ENCODE measurements at regions not wholly inside any gene's neighbourhood (a gene's known extent, or its start where the extent isn't known, plus 50 kb on each side); places are given as distances from the start of the nearest gene placed in this dataset.
A peak's percentile ranks its signal among the peaks of the same experiment; 100 is the strongest.

DNA sequence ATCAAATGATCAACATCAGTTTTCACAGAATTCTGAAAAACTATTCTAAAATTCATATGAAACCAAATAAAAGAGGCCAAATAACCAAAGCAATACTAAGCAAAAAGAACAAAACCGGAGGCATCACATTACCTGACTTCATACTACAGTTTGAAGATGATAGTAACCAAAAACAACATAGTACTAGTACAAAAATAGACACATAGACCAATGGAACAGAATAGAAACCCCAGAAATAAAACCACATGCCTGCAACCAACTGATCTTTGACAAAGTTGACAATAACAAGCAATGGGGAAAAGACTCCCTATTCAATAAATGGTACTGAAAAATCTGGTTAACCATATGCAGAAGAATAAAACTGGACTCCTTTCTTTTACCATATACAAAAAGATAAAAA is 75.7 kb upstream of the FXR1 start:
- TF ChIP-seq, protein P1, sequence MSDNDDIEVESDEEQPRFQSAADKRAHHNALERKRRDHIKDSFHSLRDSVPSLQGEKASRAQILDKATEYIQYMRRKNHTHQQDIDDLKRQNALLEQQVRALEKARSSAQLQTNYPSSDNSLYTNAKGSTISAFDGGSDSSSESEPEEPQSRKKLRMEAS (IDR thresholded peaks at IDR 0.05; ENCODE audit: low read depth, low read length): no peak
- TF ChIP-seq POLR2A (IDR thresholded peaks at IDR 0.05; ENCODE audit: extremely low read depth, insufficient read length) (no peak), MYC (IDR thresholded peaks at IDR 0.05; ENCODE audit: low read depth, low read length) (no peak)
- TF ChIP-seq, protein P2, sequence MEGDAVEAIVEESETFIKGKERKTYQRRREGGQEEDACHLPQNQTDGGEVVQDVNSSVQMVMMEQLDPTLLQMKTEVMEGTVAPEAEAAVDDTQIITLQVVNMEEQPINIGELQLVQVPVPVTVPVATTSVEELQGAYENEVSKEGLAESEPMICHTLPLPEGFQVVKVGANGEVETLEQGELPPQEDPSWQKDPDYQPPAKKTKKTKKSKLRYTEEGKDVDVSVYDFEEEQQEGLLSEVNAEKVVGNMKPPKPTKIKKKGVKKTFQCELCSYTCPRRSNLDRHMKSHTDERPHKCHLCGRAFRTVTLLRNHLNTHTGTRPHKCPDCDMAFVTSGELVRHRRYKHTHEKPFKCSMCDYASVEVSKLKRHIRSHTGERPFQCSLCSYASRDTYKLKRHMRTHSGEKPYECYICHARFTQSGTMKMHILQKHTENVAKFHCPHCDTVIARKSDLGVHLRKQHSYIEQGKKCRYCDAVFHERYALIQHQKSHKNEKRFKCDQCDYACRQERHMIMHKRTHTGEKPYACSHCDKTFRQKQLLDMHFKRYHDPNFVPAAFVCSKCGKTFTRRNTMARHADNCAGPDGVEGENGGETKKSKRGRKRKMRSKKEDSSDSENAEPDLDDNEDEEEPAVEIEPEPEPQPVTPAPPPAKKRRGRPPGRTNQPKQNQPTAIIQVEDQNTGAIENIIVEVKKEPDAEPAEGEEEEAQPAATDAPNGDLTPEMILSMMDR (IDR thresholded peaks at IDR 0.05; ENCODE audit: low read depth, low read length): no peak
- no peak for DNase-seq (ENCODE audit: low read depth)
- H3K4me3 ChIP-seq (ENCODE audit: low read depth, low read length): no peak overlapping the region

DNA sequence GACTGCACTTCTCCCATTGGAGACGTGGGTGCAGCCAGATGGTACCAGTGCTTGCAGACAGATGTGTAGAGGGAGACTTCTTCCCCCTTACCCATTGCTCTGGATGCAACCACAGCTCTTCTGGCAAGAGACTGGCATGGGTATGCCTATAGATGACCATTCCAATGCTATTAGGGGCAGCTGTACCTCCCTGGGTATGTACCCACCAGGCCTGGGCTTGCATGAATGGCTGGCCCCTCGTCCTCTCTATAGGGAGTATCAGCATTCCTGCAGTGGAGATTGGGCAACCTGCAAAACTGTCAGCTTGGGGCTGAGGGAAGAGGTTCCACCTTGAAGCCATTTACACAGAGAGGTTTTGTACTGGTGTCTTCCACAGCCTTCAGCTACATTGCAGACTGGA is 57.6 kb upstream of the FXR1 start:
- DNase-seq (ENCODE audit: low read depth): no peak
- no peak overlapping the region for H3K4me3 ChIP-seq (ENCODE audit: low read depth, low read length)
- TF ChIP-seq, protein P2 (IDR thresholded peaks at IDR 0.05; ENCODE audit: low read depth, low read length): no peak
- TF ChIP-seq POLR2A (IDR thresholded peaks at IDR 0.05; ENCODE audit: extremely low read depth, insufficient read length): no peak
- TF ChIP-seq, protein P1 (IDR thresholded peaks at IDR 0.05; ENCODE audit: low read depth, low read length): no peak

DNA sequence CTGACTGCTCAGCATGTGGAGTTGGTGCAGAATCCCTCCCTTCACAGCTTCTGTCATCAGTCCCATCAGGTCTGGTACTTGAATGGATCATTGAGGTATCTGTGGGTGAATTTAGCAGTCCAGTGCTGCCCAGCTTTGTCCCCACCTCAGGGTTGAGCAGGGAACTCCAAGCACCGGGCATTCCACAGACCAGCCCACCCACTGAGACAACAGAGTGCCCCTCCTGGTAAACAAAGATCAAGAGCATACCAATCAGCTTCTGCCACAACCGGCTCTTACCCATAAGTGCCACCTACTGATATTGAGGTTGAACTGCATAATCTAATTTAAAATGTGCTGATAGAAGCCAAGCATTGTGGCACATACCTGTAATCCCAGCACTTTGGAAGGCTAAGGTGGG is 57.1 kb upstream of the FXR1 start:
- peak; percentile 12 for DNase-seq (ENCODE audit: low read depth)
- H3K4me3 ChIP-seq (ENCODE audit: low read depth, low read length): no peak overlapping the region
- TF ChIP-seq, protein P2 (IDR thresholded peaks at IDR 0.05; ENCODE audit: low read depth, low read length): peak; percentile 14
- no peak for TF ChIP-seq MYC (IDR thresholded peaks at IDR 0.05; ENCODE audit: low read depth, low read length)
- TF ChIP-seq, protein P1 (IDR thresholded peaks at IDR 0.05; ENCODE audit: low read depth, low read length): no peak
- TF ChIP-seq POLR2A (IDR thresholded peaks at IDR 0.05; ENCODE audit: extremely low read depth, insufficient read length): no peak

DNA sequence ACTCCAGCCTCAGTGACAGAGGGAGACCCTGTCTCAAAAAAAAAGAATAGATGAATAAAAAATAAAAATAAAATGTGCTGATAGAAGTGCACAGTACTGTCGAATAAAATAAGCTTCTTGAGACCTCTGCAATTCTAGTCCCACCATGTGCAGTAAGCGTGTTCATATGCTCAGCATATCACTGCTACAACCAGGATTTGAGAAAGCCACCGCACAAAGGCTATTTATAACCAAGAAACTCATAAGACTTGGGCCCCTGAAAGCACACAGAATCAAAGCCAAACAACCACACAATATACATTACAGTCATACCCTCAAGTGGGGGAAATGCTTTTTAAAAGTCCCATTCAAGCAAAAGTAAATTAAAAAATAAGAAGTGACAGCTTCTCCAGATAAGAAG is 56.5 kb upstream of the FXR1 start:
- no peak for DNase-seq (ENCODE audit: low read depth)
- no peak overlapping the region for H3K4me3 ChIP-seq (ENCODE audit: low read depth, low read length)
- TF ChIP-seq, protein P1 (IDR thresholded peaks at IDR 0.05; ENCODE audit: low read depth, low read length): no peak
- no peak for TF ChIP-seq MYC (IDR thresholded peaks at IDR 0.05; ENCODE audit: low read depth, low read length)
- TF ChIP-seq POLR2A (IDR thresholded peaks at IDR 0.05; ENCODE audit: extremely low read depth, insufficient read length): no peak
- TF ChIP-seq, protein P2 (IDR thresholded peaks at IDR 0.05; ENCODE audit: low read depth, low read length): no peak

DNA sequence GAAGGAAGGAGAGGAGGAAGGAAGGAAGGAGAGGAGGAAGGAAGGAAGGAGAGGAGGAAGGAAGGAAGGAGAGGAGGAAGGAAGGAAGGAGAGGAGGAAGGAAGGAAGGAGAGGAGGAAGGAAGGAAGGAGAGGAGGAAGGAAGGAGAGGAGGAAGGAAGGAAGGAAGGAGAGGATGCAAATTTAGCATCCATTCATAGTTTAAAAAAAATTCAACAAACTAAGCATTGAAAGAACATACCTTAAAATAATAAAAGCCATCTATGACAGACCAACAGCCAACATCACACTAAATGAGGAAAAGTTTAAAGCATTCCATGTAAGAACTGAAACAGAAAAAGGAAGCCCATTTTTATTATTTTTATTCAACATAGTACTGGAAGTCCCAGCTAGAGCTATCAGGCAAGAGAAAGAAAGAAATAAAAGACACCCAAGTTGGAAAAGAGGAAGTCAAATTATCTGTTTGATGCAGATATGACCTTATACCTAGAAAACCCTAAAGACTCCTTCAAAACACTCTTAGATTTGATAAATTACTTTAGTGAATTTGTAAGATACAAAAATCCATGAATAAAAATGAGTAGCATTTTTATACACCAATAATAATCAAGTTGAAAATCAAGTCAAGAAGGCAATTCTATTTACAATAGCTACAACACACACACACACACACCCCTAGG is 52.2 kb upstream of the FXR1 start:
- no peak for DNase-seq (ENCODE audit: low read depth)
- TF ChIP-seq MYC (IDR thresholded peaks at IDR 0.05; ENCODE audit: low read depth, low read length) (no peak), POLR2A (IDR thresholded peaks at IDR 0.05; ENCODE audit: extremely low read depth, insufficient read length) (no peak)
- TF ChIP-seq, protein P2 (IDR thresholded peaks at IDR 0.05; ENCODE audit: low read depth, low read length): no peak
- TF ChIP-seq, protein P1 (IDR thresholded peaks at IDR 0.05; ENCODE audit: low read depth, low read length): no peak

More for the DNA sequence above, 52.2 kb upstream of the FXR1 start:
- H3K4me3 ChIP-seq (ENCODE audit: low read depth, low read length): no peak overlapping the region

Measured in NB4 (cell line).